ENCODE measurements at regions not wholly inside any gene's neighbourhood (a gene's known extent, or its start where the extent isn't known, plus 50 kb on each side); places are given as distances from the start of the nearest gene placed in this dataset.

GRCh38 chr7:12456506-12456905 is 52.8 kb upstream of the VWDE start:
- peak; percentile 26 for DNase-seq

- DNase-seq: peak; percentile 44
These were observed 55.0 kb upstream of the VWDE start for GRCh38 chr7:12458520-12459131.

GRCh38 chr7:12467837-12468236 is 64.2 kb upstream of the VWDE start:
- DNase-seq: no peak

DNA sequence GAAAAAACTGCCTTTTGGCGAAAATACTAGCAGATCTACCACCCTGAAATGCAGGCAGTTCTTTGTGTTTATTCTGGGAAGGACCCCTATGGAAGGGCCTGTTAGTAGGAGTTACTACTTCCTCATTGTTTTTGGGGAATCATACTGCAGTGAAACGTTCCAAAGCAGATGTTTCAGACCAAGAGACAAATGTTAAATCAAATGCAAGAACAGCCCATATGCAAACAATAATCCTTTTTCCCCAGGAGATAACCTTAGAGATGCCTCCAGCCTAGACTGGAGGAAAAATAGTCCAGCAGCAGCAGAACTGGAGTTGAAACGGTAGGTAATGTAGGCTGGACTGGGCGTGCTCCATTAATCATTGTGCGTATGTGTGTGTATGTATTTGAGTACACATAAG is 65.9 kb upstream of the VWDE start:
- DNase-seq: no peak

GRCh38 chr7:12470930-12471329 is 67.3 kb upstream of the VWDE start:
- DNase-seq: no peak

DNA sequence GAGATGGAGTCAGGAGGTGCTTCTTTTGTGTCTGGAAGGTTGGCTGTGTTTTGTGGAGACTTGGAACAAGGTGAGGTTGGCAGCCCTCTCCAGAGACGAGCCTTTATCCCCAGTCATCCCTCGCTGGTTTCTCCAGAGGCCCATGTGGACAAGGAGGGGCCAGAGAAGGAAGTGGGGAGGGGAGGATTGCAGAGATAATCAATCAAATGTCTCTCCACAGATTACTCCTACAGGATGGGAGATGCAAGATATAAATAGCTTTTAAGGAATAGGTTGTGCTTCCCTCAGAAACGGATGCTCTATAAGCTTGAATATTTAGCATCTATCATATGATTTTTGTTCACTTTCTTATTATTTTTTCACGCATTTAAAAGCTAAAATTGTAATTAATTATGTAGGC is 70.4 kb upstream of the VWDE start:
- no peak for DNase-seq

DNA sequence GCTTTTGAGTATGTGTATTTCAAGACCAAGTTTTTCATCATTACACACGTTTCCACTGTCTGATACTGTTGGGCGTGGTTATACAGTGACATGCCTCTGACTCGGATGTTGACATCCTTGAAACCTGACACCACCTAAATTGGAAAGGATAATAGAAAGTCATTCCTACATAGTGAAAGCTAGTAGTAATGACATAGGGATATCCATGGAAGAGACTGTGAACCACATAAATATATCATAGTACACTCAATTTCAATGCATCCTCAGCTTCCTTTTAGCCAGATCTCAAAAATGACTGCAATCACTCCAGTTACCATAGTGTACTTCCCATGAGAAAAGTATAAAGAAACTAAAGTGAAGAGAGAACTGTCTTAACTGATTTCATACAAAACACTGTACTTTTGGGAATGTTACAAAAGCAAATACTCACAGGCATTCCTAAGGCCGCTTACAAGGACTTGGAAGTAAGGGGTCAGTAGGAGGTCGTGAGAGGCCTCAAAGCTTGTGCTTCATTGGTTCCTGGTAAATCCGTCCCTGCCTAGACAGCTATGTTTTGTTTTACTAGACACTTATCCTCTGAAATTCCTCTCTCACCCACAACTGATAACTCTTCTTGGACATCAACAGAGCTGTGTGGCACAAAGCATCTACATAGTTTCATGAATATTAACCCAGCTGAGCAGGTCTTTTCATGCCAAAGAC is 71.8 kb upstream of the VWDE start:
- DNase-seq: peak; percentile 72

- no peak for DNase-seq
These were observed 74.0 kb upstream of the VWDE start for GRCh38 chr7:12477620-12478019.

GRCh38 chr7:12481722-12482121 is 78.1 kb upstream of the VWDE start:
- no peak for DNase-seq

GRCh38 chr7:12485845-12486244 is 82.2 kb upstream of the VWDE start:
- no peak for DNase-seq

- DNase-seq: no peak
These were observed 82.2 kb upstream of the SCIN start for GRCh38 chr7:12488341-12488740.

- DNase-seq: peak; percentile 25
These were observed 80.3 kb upstream of the SCIN start for GRCh38 chr7:12490107-12490688.

GRCh38 chr7:12490940-12491339 is 79.6 kb upstream of the SCIN start:
- DNase-seq: no peak

GRCh38 chr7:12491526-12491925 is 79.0 kb upstream of the SCIN start:
- DNase-seq: no peak

DNA sequence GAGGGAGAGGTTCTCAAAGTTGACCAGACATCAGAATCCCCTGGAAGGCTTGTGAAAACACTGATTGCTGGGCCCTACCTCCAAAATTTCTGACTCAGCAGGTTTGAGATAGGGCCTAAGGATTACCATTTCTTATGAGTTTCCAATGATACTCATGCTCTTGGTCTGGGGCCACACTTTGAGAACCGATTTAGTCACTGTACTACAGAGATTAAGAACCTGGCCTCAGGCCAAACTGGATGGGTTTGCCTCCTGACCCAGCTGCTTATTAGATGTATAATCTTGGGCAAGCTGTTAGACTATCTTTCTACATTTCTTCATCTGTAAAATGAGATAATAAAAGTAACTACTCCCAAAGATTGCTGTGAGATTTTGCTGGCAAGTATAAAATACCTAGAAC is 77.1 kb upstream of the SCIN start:
- DNase-seq: peak; percentile 41

- peak; percentile 11 for DNase-seq
These were observed 76.4 kb upstream of the SCIN start for GRCh38 chr7:12493863-12494686.

DNA sequence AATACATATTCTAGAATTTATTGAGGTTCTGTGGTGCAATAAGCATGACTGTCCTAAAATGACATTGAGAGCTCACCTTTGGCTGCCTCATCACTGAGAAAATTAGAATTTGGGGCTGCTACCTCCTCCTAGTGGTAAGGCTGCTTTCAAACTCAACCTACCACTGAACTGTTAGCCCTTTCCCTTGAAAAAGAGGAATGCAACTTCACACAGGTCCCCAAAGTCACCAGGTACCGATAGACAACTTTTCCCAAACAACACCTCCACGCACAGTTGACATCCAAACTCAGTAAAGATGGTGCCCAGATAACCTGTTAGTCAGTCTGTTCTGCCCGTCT is 75.9 kb upstream of the SCIN start:
- DNase-seq: no peak

DNA sequence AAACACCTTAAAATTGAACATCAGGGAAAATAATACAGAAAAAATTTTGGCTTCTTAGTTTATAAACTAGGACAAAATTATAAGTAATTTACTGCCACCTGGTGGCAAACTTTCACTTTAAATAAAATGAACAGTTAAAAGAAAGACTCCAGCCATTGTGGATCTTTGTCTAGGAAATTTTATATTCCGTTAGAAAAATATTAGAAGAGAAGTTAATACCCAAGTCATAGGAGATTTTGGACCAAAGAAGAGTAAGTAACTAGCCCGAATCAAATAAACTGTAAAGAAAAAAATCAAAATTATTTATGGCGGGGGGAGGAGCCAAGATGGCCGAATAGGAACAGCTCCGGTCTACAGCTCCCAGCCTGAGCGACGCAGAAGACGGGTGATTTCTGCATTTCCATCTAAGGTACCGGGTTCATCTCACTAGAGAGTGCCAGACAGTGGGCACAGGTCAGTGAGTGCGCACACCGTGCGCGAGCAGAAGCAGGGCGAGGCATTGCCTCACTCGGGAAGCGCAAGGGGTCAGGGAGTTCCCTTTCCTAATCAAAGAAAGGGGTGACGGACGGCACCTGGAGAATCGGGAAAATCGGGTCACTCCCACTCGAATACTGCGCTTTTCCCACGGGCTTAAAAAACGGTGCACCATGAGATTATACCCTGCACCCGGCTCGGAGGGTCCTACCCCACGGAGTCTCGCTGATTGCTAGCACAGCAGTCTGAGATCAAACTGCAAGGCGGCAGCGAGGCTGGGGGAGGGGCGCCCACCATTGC is 73.4 kb upstream of the SCIN start:
- peak; percentile 48 for DNase-seq

DNA sequence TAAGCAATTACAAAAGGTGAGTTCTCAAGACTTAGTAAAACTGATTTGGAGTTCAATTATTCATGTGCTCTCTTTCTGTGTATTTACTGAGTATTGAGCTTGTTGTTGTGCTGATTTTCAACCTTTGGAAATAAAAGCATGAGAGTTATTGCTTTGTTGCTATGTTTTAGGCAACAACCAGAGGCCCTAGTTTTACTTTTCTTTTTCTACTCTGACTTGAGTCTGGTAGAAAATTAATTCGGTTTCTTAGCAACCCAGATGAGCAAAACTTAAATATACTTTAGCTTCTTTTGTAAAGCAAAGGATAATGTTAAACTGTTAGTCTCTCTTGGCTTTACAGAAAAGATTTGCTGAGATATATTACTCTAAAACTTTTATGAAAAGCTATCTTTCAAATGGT is 66.4 kb upstream of the SCIN start:
- no peak for DNase-seq

DNA sequence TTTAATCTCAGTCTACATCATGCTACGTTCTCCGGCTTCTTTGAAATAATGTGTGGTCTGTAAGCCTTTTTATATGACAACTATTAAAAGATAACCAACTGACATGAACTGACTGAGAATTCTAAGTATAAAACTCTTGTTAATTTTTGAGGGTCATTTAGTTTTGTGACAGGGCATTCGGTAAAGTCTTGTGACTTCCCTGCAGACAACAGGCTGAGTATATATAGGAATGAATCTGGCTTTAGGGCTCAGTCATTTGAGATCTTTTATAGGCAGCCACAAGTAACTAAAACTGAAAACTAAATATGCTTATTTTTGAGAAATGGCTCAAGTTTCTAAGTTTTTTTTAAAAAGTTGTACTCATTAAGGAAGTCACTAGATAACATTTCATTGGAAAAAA is 62.5 kb upstream of the SCIN start:
- no peak for DNase-seq

DNA sequence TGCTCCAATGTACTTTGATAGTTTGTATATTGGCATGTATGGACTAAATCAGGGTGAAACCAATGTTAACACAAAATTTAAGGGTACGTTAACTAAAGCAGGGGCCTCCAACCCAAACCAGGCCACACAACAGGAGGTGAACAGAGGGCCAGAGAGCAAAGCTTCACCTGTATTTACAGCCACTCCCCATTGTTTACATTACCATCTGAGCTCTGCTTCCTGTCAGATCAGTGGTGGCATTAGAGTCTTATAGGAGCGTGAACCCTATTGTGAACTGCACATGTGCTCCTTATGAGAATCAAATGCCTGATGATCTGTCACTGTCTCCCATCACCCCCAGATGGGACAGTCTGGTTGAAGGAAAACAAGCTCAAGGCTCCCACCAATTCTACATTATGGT is 62.0 kb upstream of the SCIN start:
- DNase-seq: no peak

DNA sequence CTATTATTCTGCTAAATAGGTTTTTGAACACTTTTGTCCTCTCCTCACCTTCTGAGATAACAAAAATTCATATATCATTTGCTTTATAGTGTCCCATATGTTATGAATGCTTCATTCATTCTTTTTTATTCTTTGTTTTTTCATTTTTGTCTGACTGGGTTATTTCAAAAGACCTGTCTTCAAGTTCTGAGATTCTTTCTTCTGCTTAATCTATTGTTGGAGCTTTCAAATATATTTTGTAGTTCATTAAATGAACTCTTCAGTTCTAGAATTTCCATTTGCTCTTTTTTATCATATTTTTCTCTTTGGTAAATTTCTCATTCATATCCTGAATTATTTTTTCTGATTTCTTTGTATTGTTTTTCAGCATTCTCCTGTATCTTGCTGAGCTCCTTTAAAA is 53.1 kb upstream of the SCIN start:
- no peak for DNase-seq

Measured in fibroblast of skin of right quadriceps (primary cell).